ENCODE measurements at regions not wholly inside any gene's neighbourhood (a gene's known extent, or its start where the extent isn't known, plus 50 kb on each side); places are given as distances from the start of the nearest gene placed in this dataset.

DNA sequence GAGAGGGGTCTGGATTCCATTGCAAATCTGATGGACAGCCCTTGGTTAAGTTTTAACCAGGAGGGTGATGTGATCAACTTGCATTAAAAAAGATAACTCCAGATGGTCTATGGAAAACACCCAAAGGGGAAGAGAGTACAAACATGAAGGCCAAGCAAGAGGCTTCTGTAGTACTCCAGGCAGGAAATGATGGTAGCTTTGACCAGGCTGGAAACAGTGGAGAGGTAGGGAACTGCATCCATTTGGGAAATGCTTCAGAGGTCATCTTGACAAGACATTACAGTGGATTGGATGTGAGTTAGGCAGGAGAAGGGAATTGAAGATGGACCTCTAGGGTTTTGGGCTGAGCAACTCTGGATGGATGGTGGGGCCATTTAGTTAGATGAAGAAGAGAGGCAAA lies 391.1 kb downstream of the IPO8 start:
- H3K9ac ChIP-seq (ENCODE audit: low read depth, low read length) = no peak overlapping the region
- no peak overlapping the region for H2BK5ac ChIP-seq (ENCODE audit: low read depth, low read length, poor library complexity, severe bottlenecking)
- no peak for DNase-seq
- no peak overlapping the region for H3K4ac ChIP-seq (ENCODE audit: low read depth, low read length)
- CTCF ChIA-PET = no interaction called here
- no peak overlapping the region for H3K27ac ChIP-seq (ENCODE audit: insufficient read depth, low read length)
- no peak overlapping the region for H4K8ac ChIP-seq (ENCODE audit: low read depth in 2 of 2, low read length in 2 of 2)
- no peak overlapping the region for H2AFZ ChIP-seq (replicated peaks; ENCODE audit: low read length, poor library complexity)
- no peaks in the 10 kb centered on the region for H3K4me1 ChIP-seq (ENCODE audit: control insufficient read depth, insufficient read depth, low read length)
- no peak for ATAC-seq (ENCODE audit: low read depth)
- in situ Hi-C loops (cut with MboI; ENCODE audit: low sequenced_read_pairs) (loop anchor here (25.0 kb wide), 1 partner anchor 508 kb away; no protein-coding TSS in a partner anchor), dilution Hi-C loops (cut with HindIII; ENCODE audit: low sequenced_read_pairs, unreplicated experiment) (no loop called here), intact Hi-C loops (cut with micrococcal nuclease) (no loop called here)
- H3K9me3 ChIP-seq (ENCODE audit: control insufficient read depth, insufficient read depth, low read length) = no peaks in the 10 kb centered on the region
- H3K9me1 ChIP-seq (ENCODE audit: insufficient read depth, low read length) = no peaks in the 10 kb centered on the region
- H2BK15ac ChIP-seq (ENCODE audit: low read depth, low read length) = no peak overlapping the region
- no peak overlapping the region for H2AK5ac ChIP-seq (ENCODE audit: low read depth, low read length)
- H2AK9ac ChIP-seq (replicated peaks; ENCODE audit: low read depth, low read length, poor library complexity) = no peak overlapping the region
- H3K23ac ChIP-seq (ENCODE audit: low read depth, low read length) = no peak overlapping the region
- H3K79me1 ChIP-seq (ENCODE audit: low read depth in 1 of 2, low read length in 2 of 2) = no peaks in the 10 kb centered on the region
- no peak for TF ChIP-seq SMC3 (IDR thresholded peaks at IDR 0.05; ENCODE audit: low read depth, low read length)
- no peak for TF ChIP-seq ELK1 (IDR thresholded peaks at IDR 0.05; ENCODE audit: borderline replicate concordance, low read depth, low read length)
- no peak for TF ChIP-seq RFX5 (IDR thresholded peaks at IDR 0.05; ENCODE audit: low read depth, low read length)
- no peak for TF ChIP-seq RCOR1 (IDR thresholded peaks at IDR 0.05; ENCODE audit: insufficient replicate concordance, low read length)
- TF ChIP-seq, protein P1, sequence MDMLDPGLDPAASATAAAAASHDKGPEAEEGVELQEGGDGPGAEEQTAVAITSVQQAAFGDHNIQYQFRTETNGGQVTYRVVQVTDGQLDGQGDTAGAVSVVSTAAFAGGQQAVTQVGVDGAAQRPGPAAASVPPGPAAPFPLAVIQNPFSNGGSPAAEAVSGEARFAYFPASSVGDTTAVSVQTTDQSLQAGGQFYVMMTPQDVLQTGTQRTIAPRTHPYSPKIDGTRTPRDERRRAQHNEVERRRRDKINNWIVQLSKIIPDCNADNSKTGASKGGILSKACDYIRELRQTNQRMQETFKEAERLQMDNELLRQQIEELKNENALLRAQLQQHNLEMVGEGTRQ (IDR thresholded peaks at IDR 0.05; ENCODE audit: low read depth, low read length) = no peak
- TF ChIP-seq, protein P2, sequence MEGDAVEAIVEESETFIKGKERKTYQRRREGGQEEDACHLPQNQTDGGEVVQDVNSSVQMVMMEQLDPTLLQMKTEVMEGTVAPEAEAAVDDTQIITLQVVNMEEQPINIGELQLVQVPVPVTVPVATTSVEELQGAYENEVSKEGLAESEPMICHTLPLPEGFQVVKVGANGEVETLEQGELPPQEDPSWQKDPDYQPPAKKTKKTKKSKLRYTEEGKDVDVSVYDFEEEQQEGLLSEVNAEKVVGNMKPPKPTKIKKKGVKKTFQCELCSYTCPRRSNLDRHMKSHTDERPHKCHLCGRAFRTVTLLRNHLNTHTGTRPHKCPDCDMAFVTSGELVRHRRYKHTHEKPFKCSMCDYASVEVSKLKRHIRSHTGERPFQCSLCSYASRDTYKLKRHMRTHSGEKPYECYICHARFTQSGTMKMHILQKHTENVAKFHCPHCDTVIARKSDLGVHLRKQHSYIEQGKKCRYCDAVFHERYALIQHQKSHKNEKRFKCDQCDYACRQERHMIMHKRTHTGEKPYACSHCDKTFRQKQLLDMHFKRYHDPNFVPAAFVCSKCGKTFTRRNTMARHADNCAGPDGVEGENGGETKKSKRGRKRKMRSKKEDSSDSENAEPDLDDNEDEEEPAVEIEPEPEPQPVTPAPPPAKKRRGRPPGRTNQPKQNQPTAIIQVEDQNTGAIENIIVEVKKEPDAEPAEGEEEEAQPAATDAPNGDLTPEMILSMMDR (conservative IDR thresholded peaks at IDR 0.05; ENCODE audit: low read depth, low read length) = no peak
- TF ChIP-seq FOS (IDR thresholded peaks at IDR 0.05; ENCODE audit: low read depth, low read length) = no peak
- no peak for TF ChIP-seq CHD1 (IDR thresholded peaks at IDR 0.05; ENCODE audit: low read depth, low read length)
- TF ChIP-seq MAZ (IDR thresholded peaks at IDR 0.05; ENCODE audit: borderline replicate concordance, low read depth, low read length) = no peak
- H3K18ac ChIP-seq (ENCODE audit: low read depth, low read length) = no peak overlapping the region
- H3K4me3 ChIP-seq (ENCODE audit: insufficient read depth, low read depth, low read length) = no peak overlapping the region
- BruUV-seq (replicated peaks) = no TSS peak
- H3K56ac ChIP-seq (ENCODE audit: extremely low read depth, insufficient read depth, low read length) = no peak overlapping the region
- POLR2A ChIA-PET (ENCODE audit: unreplicated experiment) = no interaction called here
- H4K91ac ChIP-seq (ENCODE audit: insufficient read depth, low read depth, low read length) = no peak overlapping the region
- H3K4me2 ChIP-seq (ENCODE audit: low read depth, low read length) = no peak overlapping the region
- no peak overlapping the region for H2BK20ac ChIP-seq (ENCODE audit: low read depth, low read length)
- H4K20me1 ChIP-seq (ENCODE audit: insufficient read depth, low read length) = no peaks in the 10 kb centered on the region
- H2BK120ac ChIP-seq (ENCODE audit: low read depth, low read length) = no peak overlapping the region
- H3K36me3 ChIP-seq (ENCODE audit: control insufficient read depth, insufficient read depth, low read length) = no peaks in the 10 kb centered on the region
- no peaks in the 10 kb centered on the region for H3K27me3 ChIP-seq (ENCODE audit: control insufficient read depth, insufficient read depth, low read length)
- H4K5ac ChIP-seq (ENCODE audit: low read depth, low read length) = no peak overlapping the region
- no peak overlapping the region for H3K14ac ChIP-seq (replicated peaks; ENCODE audit: low read depth, low read length)
